Trophoblast cell (in vitro differentiated cells and primary cell): ENCODE measurements at regions not wholly inside any gene's neighbourhood (a gene's known extent, or its start where the extent isn't known, plus 50 kb on each side); places are given as distances from the start of the nearest gene placed in this dataset.

ENCODE experiments used
- DNase-seq, 2 donors: peaks; one replicate each; pipeline ENCODE4 v3.0.0-alpha.2; 2016
- H2AFZ ChIP-seq: 2 replicates; pipeline ENCODE4 v1.6.1; 2013; ENCODE audit warnings: low read length, moderate library complexity, mild to moderate bottlenecking; ENCODE audit not compliant: insufficient read depth, poor library complexity
- H2AK5ac ChIP-seq: 2 replicates; pipeline ENCODE4 v1.6.1; 2013; ENCODE audit warnings: mild to moderate bottlenecking, low read length
- H2BK120ac ChIP-seq: 2 replicates; pipeline ENCODE4 v1.6.1; 2013; ENCODE audit warnings: low read length, mild to moderate bottlenecking, moderate library complexity; ENCODE audit not compliant: insufficient read depth, poor library complexity
- H2BK12ac ChIP-seq: 2 replicates; pipeline ENCODE4 v1.6.1; 2013; ENCODE audit warnings: mild to moderate bottlenecking, low read length, moderate library complexity
- H2BK5ac ChIP-seq: 2 replicates; pipeline ENCODE4 v1.6.1; 2013; ENCODE audit warnings: low read length, low read depth, moderate library complexity, mild to moderate bottlenecking; ENCODE audit not compliant: poor library complexity
- H3K14ac ChIP-seq: 2 replicates; pipeline ENCODE4 v1.6.1; 2013; ENCODE audit warnings: mild to moderate bottlenecking, low read length
- H3K18ac ChIP-seq: 2 replicates; pipeline ENCODE4 v1.6.1; 2013; ENCODE audit warnings: mild to moderate bottlenecking, low read length
- H3K23ac ChIP-seq: 2 replicates; pipeline ENCODE4 v1.6.1; 2013; ENCODE audit warnings: low read length
- H3K27ac ChIP-seq: 2 replicates; pipeline ENCODE4 v1.5.1; 2013; ENCODE audit warnings: low read depth, mild to moderate bottlenecking, inconsistent platforms, low read length, moderate library complexity
- H3K27me3 ChIP-seq: 2 replicates; pipeline ENCODE4 v1.6.1; 2013; ENCODE audit warnings: inconsistent platforms, mild to moderate bottlenecking, low read length, moderate library complexity; ENCODE audit not compliant: insufficient read depth
- H3K36me3 ChIP-seq, 2 experiments: 1 replicate in 1 of 2; 2 replicates in 1 of 2; pipeline ENCODE4 v1.6.1; 2013; ENCODE audit warnings: low read length in 2 of 2, mild to moderate bottlenecking in 2 of 2, moderate library complexity in 1 of 2; ENCODE audit not compliant: insufficient read depth in 2 of 2, control insufficient read depth in 1 of 2
- H3K4ac ChIP-seq: 2 replicates; pipeline ENCODE4 v1.6.1; 2013; ENCODE audit warnings: low read depth, mild to moderate bottlenecking, low read length, moderate library complexity
- H3K4me1 ChIP-seq, 2 experiments: 1 replicate in 1 of 2; 2 replicates in 1 of 2; pipeline ENCODE4 v1.6.1; 2013; ENCODE audit warnings: low read length in 2 of 2, mild to moderate bottlenecking in 2 of 2, moderate library complexity in 1 of 2; ENCODE audit not compliant: insufficient read depth in 2 of 2, control insufficient read depth in 1 of 2
- H3K4me2 ChIP-seq: 2 replicates; pipeline ENCODE4 v1.6.1; 2013; ENCODE audit warnings: inconsistent platforms, mild to moderate bottlenecking, low read length, moderate library complexity
- H3K4me3 ChIP-seq: 2 replicates; pipeline ENCODE4 v1.5.1; 2013; ENCODE audit warnings: mild to moderate bottlenecking, low read depth, low read length, inconsistent platforms
- H3K79me1 ChIP-seq: one replicate; pipeline ENCODE4 v1.6.1; 2013; ENCODE audit warnings: low read length
- H3K79me2 ChIP-seq: 2 replicates; pipeline ENCODE4 v1.6.1; 2013; ENCODE audit warnings: low read length, mild to moderate bottlenecking; ENCODE audit not compliant: control insufficient read depth, insufficient read depth, poor library complexity
- H3K9ac ChIP-seq: 2 replicates; pipeline ENCODE4 v1.6.1; 2013; ENCODE audit warnings: mild to moderate bottlenecking, low read length
- H3K9me3 ChIP-seq: 2 replicates; pipeline ENCODE4 v1.6.1; 2013; ENCODE audit warnings: low read depth, mild to moderate bottlenecking, control low read depth, inconsistent platforms, low read length; ENCODE audit not compliant: insufficient read depth
- H4K12ac ChIP-seq: 2 replicates; pipeline ENCODE4 v1.6.1; 2013; ENCODE audit warnings: low read depth, mild to moderate bottlenecking, low read length, moderate library complexity
- H4K8ac ChIP-seq: 2 replicates; pipeline ENCODE4 v1.6.1; 2013; ENCODE audit warnings: low read depth, mild to moderate bottlenecking, low read length, moderate library complexity
- H4K91ac ChIP-seq: one replicate; pipeline ENCODE4 v1.6.1; 2013; ENCODE audit warnings: low read depth, mild to moderate bottlenecking, low read length, moderate library complexity
- WGBS: extraction: QIAGEN DNeasy Blood & Tissue Kit; methylation state at CpG from one replicate; pipeline ENCODE4 v1.1.7; 2013; ENCODE audit warnings: missing lambda C conversion rate; ENCODE audit not compliant: insufficient read length, insufficient coverage; ENCODE audit errors: extremely low coverage; 5-methylcytosine and 5-hydroxymethylcytosine counted together

- DNase-seq: no peak
- Histone ChIP-seq H4K91ac (no peak overlapping the region), H3K14ac (no peak overlapping the region), H4K8ac (no peak overlapping the region), H3K4me1 (peaks cover 2 to 7% of the 10 kb centered on the region in 2 experiments), H3K4ac (no peak overlapping the region), H2AK5ac (no peak overlapping the region), H2BK12ac (no peak overlapping the region), H3K9ac (no peak overlapping the region), H3K4me2 (no peak overlapping the region), H3K27me3 (no peaks in the 10 kb centered on the region), H4K12ac (no peak overlapping the region), H3K79me1 (no peaks in the 10 kb centered on the region), H3K9me3 (no peaks in the 10 kb centered on the region), H3K79me2 (no peaks in the 10 kb centered on the region), H3K36me3 (no peaks in the 10 kb centered on the region), H2BK5ac (no peak overlapping the region), H3K4me3 (no peak overlapping the region), H2AFZ (no peak overlapping the region), H2BK120ac (no peak overlapping the region), H3K27ac (no peak overlapping the region), H3K18ac (no peak overlapping the region), H3K23ac (no peak overlapping the region)
These were observed 398.2 kb downstream of the MID1IP1 start for GRCh38 chrX:39199429-39199828.

GRCh38 chrX:39201305-39201990 lies 400.2 kb downstream of the MID1IP1 start:
- H3K14ac ChIP-seq: no peak overlapping the region
- no peak overlapping the region for H3K23ac ChIP-seq
- DNase-seq: peak; percentile 23 to 78
- no peak overlapping the region for H3K9ac ChIP-seq
- H4K8ac ChIP-seq: no peak overlapping the region
- H3K79me2 ChIP-seq: no peaks in the 10 kb centered on the region
- no peak overlapping the region for H4K12ac ChIP-seq
- H2BK5ac ChIP-seq: no peak overlapping the region
- no peak overlapping the region for H3K4me3 ChIP-seq
- H2AK5ac ChIP-seq: no peak overlapping the region
- H4K91ac ChIP-seq: no peak overlapping the region
- H2BK12ac ChIP-seq: no peak overlapping the region
- H3K27ac ChIP-seq: no peak overlapping the region
- no peaks in the 10 kb centered on the region for H3K79me1 ChIP-seq
- H3K27me3 ChIP-seq: no peaks in the 10 kb centered on the region
- no peak overlapping the region for H2AFZ ChIP-seq
- no peak overlapping the region for H2BK120ac ChIP-seq
- H3K9me3 ChIP-seq: no peaks in the 10 kb centered on the region
- H3K18ac ChIP-seq: no peak overlapping the region
- WGBS: no CpG with 5 or more reads among the region's 6 CpGs
- H3K4ac ChIP-seq: no peak overlapping the region
- peaks cover 2 to 3% of the 10 kb centered on the region in 2 experiments for H3K4me1 ChIP-seq
- no peak overlapping the region for H3K4me2 ChIP-seq
- no peaks in the 10 kb centered on the region for H3K36me3 ChIP-seq

GRCh38 chrX:39202641-39203040 lies 401.4 kb downstream of the MID1IP1 start:
- H4K12ac ChIP-seq: no peak overlapping the region
- H4K8ac ChIP-seq: no peak overlapping the region
- H2BK12ac ChIP-seq: no peak overlapping the region
- no peak overlapping the region for H2AFZ ChIP-seq
- H3K79me2 ChIP-seq: no peaks in the 10 kb centered on the region
- no peak overlapping the region for H4K91ac ChIP-seq
- no peak overlapping the region for H2BK5ac ChIP-seq
- H2AK5ac ChIP-seq: no peak overlapping the region
- no peak overlapping the region for H3K4me2 ChIP-seq
- peaks cover 2 to 3% of the 10 kb centered on the region in 2 experiments for H3K4me1 ChIP-seq
- no peak overlapping the region for H2BK120ac ChIP-seq
- H3K18ac ChIP-seq: no peak overlapping the region
- no peak overlapping the region for H3K4me3 ChIP-seq
- no peaks in the 10 kb centered on the region for H3K9me3 ChIP-seq
- no peak overlapping the region for H3K14ac ChIP-seq
- H3K27me3 ChIP-seq: no peaks in the 10 kb centered on the region
- H3K23ac ChIP-seq: no peak overlapping the region
- H3K36me3 ChIP-seq: no peaks in the 10 kb centered on the region
- no peak overlapping the region for H3K27ac ChIP-seq
- no CpG with 5 or more reads among the region's 1 CpG for WGBS
- peak in 1 of 2 donors; percentile 42 for DNase-seq
- no peak overlapping the region for H3K4ac ChIP-seq
- no peaks in the 10 kb centered on the region for H3K79me1 ChIP-seq
- no peak overlapping the region for H3K9ac ChIP-seq

- H3K4me2 ChIP-seq: no peak overlapping the region
- no peak overlapping the region for H3K27ac ChIP-seq
- H4K91ac ChIP-seq: no peak overlapping the region
- no CpG with 5 or more reads among the region's 3 CpGs for WGBS
- no peaks in the 10 kb centered on the region for H3K36me3 ChIP-seq
- no peak overlapping the region for H4K8ac ChIP-seq
- no peak overlapping the region for H3K9ac ChIP-seq
- H2BK12ac ChIP-seq: no peak overlapping the region
- no peak overlapping the region for H2AFZ ChIP-seq
- H2BK5ac ChIP-seq: no peak overlapping the region
- no peak overlapping the region for H3K4ac ChIP-seq
- no peak overlapping the region for H2AK5ac ChIP-seq
- H3K27me3 ChIP-seq: no peaks in the 10 kb centered on the region
- no peaks in the 10 kb centered on the region for H3K79me1 ChIP-seq
- no peak overlapping the region for H2BK120ac ChIP-seq
- no peak overlapping the region for H3K4me3 ChIP-seq
- no peak overlapping the region for H3K18ac ChIP-seq
- no peak for DNase-seq
- no peak overlapping the region for H3K23ac ChIP-seq
- peaks cover 2 to 3% of the 10 kb centered on the region in 2 experiments for H3K4me1 ChIP-seq
- no peaks in the 10 kb centered on the region for H3K9me3 ChIP-seq
- no peaks in the 10 kb centered on the region for H3K79me2 ChIP-seq
- no peak overlapping the region for H4K12ac ChIP-seq
- no peak overlapping the region for H3K14ac ChIP-seq
These were observed 402.2 kb downstream of the MID1IP1 start for GRCh38 chrX:39203427-39203826.
